EL (cell line): ENCODE measurements at regions not wholly inside any gene's neighbourhood (a gene's known extent, or its start where the extent isn't known, plus 50 kb on each side); places are given as distances from the start of the nearest gene placed in this dataset.
"Not testable (repeated sequence)": the region's sequence is repeated elsewhere in the genome, so short reads cannot be mapped to it uniquely, and the experiment has no call there.

Experiments used
- DNase-seq: peaks from one replicate; pipeline ENCODE4 v3.0.0-alpha.2; 2016

GRCh38 chr9:31236344-31236743, 1148.1 kb upstream of the ACO1 start:
- DNase-seq, result no peak

GRCh38 chr9:31243386-31243785, 1141.1 kb upstream of the ACO1 start:
- no peak for DNase-seq

GRCh38 chr9:31248156-31248555, 1136.3 kb upstream of the ACO1 start:
- DNase-seq, result no peak

GRCh38 chr9:31251386-31251785, 1133.1 kb upstream of the ACO1 start:
- DNase-seq, result no peak

GRCh38 chr9:31253800-31254762, 1130.4 kb upstream of the ACO1 start:
- no peak for DNase-seq

- DNase-seq, result no peak
Observed at GRCh38 chr9:31255211-31255610, 1129.2 kb upstream of the ACO1 start.

- no peak for DNase-seq
Observed at GRCh38 chr9:31259824-31260223, 1124.6 kb upstream of the ACO1 start.

GRCh38 chr9:31272456-31273295, 1111.8 kb upstream of the ACO1 start:
- no peak for DNase-seq

- no peak for DNase-seq
Observed at GRCh38 chr9:31275419-31275818, 1109.0 kb upstream of the ACO1 start.

- DNase-seq, result no peak
Observed at GRCh38 chr9:31290731-31291130, 1093.7 kb upstream of the ACO1 start.

GRCh38 chr9:31302620-31303418, 1081.6 kb upstream of the ACO1 start:
- no peak for DNase-seq

- DNase-seq, result no peak
Observed at GRCh38 chr9:31304576-31304975, 1079.9 kb upstream of the ACO1 start.

GRCh38 chr9:31314241-31314640, 1070.2 kb upstream of the ACO1 start:
- no peak for DNase-seq

- no peak for DNase-seq
Observed at GRCh38 chr9:31320494-31320893, 1063.9 kb upstream of the ACO1 start.

- DNase-seq, result no peak
Observed at GRCh38 chr9:31321256-31321655, 1063.2 kb upstream of the ACO1 start.

- DNase-seq, result no peak
Observed at GRCh38 chr9:31321686-31322085, 1062.8 kb upstream of the ACO1 start.

- DNase-seq, result no peak
Observed at GRCh38 chr9:31323726-31324444, 1060.6 kb upstream of the ACO1 start.

- DNase-seq, result no peak
Observed at GRCh38 chr9:31325778-31326177, 1058.7 kb upstream of the ACO1 start.

GRCh38 chr9:31326883-31327282, 1057.6 kb upstream of the ACO1 start:
- not testable (repeated sequence) for DNase-seq

- DNase-seq, result no peak
Observed at GRCh38 chr9:31334837-31335528, 1049.5 kb upstream of the ACO1 start.

GRCh38 chr9:31335529-31336234, 1048.8 kb upstream of the ACO1 start:
- DNase-seq, result no peak
